ENCODE measurements at regions not wholly inside any gene's neighbourhood (a gene's known extent, or its start where the extent isn't known, plus 50 kb on each side); places are given as distances from the start of the nearest gene placed in this dataset.
"Not testable (repeated sequence)": the region's sequence is repeated elsewhere in the genome, so short reads cannot be mapped to it uniquely, and the experiment has no call there.

- TF ChIP-seq CTCF (IDR thresholded peaks at IDR 0.05) = no peak
- ChIA-PET CTCF (no interaction called here), POLR2A (no interaction called here)
- no peak for ATAC-seq (ENCODE audit: low read depth)
- DNase-seq = no peak
- H3K4me3 Mint-ChIP-seq = no peak overlapping the region
- no peak overlapping the region for H3K27ac Mint-ChIP-seq
- no peaks in the 10 kb centered on the region for H3K27me3 Mint-ChIP-seq
- intact Hi-C loops (cut with micrococcal nuclease) = no loop called here
- H3K36me3 Mint-ChIP-seq (ENCODE audit: low read depth) = no peaks in the 10 kb centered on the region
- H3K9me3 Mint-ChIP-seq = peaks cover 3% of the 10 kb centered on the region
- H3K4me1 Mint-ChIP-seq = no peaks in the 10 kb centered on the region
These were observed 289.7 kb upstream of the GRID2 start for GRCh38 chr4:92014067-92014466.

DNA sequence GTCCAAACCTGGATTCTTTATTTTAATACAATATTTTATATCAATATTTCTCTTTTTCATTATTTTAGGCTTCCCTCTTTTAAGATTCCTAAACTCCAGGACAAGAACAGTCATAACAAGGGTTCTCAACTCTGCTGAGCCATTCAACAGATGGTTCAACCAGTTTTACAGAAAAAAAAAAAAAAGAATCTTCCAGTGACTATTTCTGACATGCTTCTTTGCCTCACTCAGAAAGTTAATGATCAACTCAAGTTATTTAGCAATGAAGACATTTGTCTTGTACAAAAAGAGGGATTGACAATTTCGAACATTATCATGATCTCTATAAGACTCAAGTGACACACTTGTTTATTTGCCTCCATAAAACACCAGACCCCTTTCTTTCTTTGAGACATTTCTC, 282.6 kb upstream of the GRID2 start:
- no peaks in the 10 kb centered on the region for H3K4me1 Mint-ChIP-seq
- H3K27ac Mint-ChIP-seq = no peak overlapping the region
- POLR2A ChIA-PET = no interaction called here
- ATAC-seq (ENCODE audit: low read depth) (no peak), DNase-seq (no peak)
- intact Hi-C loops (cut with micrococcal nuclease) = no loop called here
- TF ChIP-seq CTCF (IDR thresholded peaks at IDR 0.05) = no peak
- H3K4me3 Mint-ChIP-seq = no peak overlapping the region
- peaks cover 9% of the 10 kb centered on the region for H3K9me3 Mint-ChIP-seq
- CTCF ChIA-PET = no interaction called here
- H3K27me3 Mint-ChIP-seq = no peaks in the 10 kb centered on the region
- no peaks in the 10 kb centered on the region for H3K36me3 Mint-ChIP-seq (ENCODE audit: low read depth)

- H3K9me3 Mint-ChIP-seq = peaks cover 9% of the 10 kb centered on the region
- DNase-seq = no peak
- H3K36me3 Mint-ChIP-seq (ENCODE audit: low read depth) = no peaks in the 10 kb centered on the region
- ATAC-seq (ENCODE audit: low read depth) = no peak
- intact Hi-C loops (cut with micrococcal nuclease) = no loop called here
- H3K27ac Mint-ChIP-seq = no peak overlapping the region
- no peak for TF ChIP-seq CTCF (IDR thresholded peaks at IDR 0.05)
- no peaks in the 10 kb centered on the region for H3K4me1 Mint-ChIP-seq
- ChIA-PET CTCF (no interaction called here), POLR2A (no interaction called here)
- no peaks in the 10 kb centered on the region for H3K27me3 Mint-ChIP-seq
- H3K4me3 Mint-ChIP-seq = no peak overlapping the region
These were observed 282.0 kb upstream of the GRID2 start for GRCh38 chr4:92021788-92022187.

GRCh38 chr4:92028830-92029229, 274.9 kb upstream of the GRID2 start:
- H3K36me3 Mint-ChIP-seq (ENCODE audit: low read depth); DNase-seq; ATAC-seq (ENCODE audit: low read depth); H3K27ac Mint-ChIP-seq; H3K4me3 Mint-ChIP-seq; POLR2A ChIA-PET; H3K9me3 Mint-ChIP-seq; H3K27me3 Mint-ChIP-seq; H3K4me1 Mint-ChIP-seq; CTCF ChIA-PET; intact Hi-C loops (cut with micrococcal nuclease): not testable (repeated sequence)

GRCh38 chr4:92031825-92032224, 271.9 kb upstream of the GRID2 start:
- Mint-ChIP-seq H3K4me1 (no peaks in the 10 kb centered on the region), H3K27me3 (no peaks in the 10 kb centered on the region), H3K36me3 (ENCODE audit: low read depth) (no peaks in the 10 kb centered on the region), H3K9me3 (peaks cover 4% of the 10 kb centered on the region), H3K4me3 (no peak overlapping the region), H3K27ac (no peak overlapping the region)
- intact Hi-C loops (cut with micrococcal nuclease) = no loop called here
- no peak for TF ChIP-seq CTCF (IDR thresholded peaks at IDR 0.05)
- ATAC-seq (ENCODE audit: low read depth) = no peak
- ChIA-PET CTCF (no interaction called here), POLR2A (no interaction called here)
- no peak for DNase-seq

- ChIA-PET POLR2A (no interaction called here), CTCF (no interaction called here)
- no peak overlapping the region for H3K4me3 Mint-ChIP-seq
- ATAC-seq (ENCODE audit: low read depth) (no peak), DNase-seq (no peak)
- H3K36me3 Mint-ChIP-seq (ENCODE audit: low read depth) = no peaks in the 10 kb centered on the region
- H3K4me1 Mint-ChIP-seq = no peaks in the 10 kb centered on the region
- TF ChIP-seq CTCF (IDR thresholded peaks at IDR 0.05) = no peak
- H3K9me3 Mint-ChIP-seq = peaks cover 18% of the 10 kb centered on the region
- H3K27me3 Mint-ChIP-seq = no peaks in the 10 kb centered on the region
- intact Hi-C loops (cut with micrococcal nuclease) = no loop called here
- no peak overlapping the region for H3K27ac Mint-ChIP-seq
These were observed 268.1 kb upstream of the GRID2 start for GRCh38 chr4:92035666-92036065.
